Right lobe of liver (tissue), 4 donors: ENCODE measurements at regions not wholly inside any gene's neighbourhood (a gene's known extent, or its start where the extent isn't known, plus 50 kb on each side); places are given as distances from the start of the nearest gene placed in this dataset.

ENCODE experiments used
- POLR2A ChIP-seq: fragments of 450-650 bp; IDR thresholded peaks from one replicate; pipeline ENCODE4 v1.6.1; 2017; ENCODE audit warnings: antibody characterized with exemption, mild to moderate bottlenecking
- TF ChIP-seq, protein P1 (sequence below), 4 donors: fragments of 200-600 bp in 3 of 4; fragments of 450-650 bp in 1 of 4; IDR thresholded peaks; one replicate each; pipeline versions ENCODE4 v1.5.1 to v1.8.0; 2016 to 2022; ENCODE audit warnings: antibody characterized with exemption in 4 of 4, mild to moderate bottlenecking in 2 of 4
- donor health status: DM: no; HTN: no; CAD: no.
- donor health status: DM: no; HTN: no; CAD: no.
- donor health status: DM: no; HTN: yes; CAD: no.

DNA sequence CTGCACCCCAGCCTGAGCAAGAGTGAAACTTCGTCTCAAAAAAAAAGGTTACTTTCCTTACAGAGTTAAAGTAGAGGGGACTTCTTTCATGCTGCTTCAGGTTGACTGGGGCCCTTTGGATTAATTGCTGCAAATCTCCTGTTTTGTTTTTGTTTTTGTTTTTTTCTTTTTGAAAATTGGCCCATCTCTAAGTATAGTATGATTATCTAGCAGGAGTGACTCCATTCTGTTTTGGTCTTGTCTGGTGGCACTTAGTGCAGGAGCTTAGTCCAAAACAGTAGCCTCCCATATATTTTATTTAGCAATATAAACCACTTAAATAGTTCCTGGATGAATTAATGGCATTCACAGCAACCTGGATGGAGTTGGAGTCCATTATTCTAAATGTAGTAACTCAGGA is 113.0 kb downstream of the RPL22L1 start:
- TF ChIP-seq, protein P1, sequence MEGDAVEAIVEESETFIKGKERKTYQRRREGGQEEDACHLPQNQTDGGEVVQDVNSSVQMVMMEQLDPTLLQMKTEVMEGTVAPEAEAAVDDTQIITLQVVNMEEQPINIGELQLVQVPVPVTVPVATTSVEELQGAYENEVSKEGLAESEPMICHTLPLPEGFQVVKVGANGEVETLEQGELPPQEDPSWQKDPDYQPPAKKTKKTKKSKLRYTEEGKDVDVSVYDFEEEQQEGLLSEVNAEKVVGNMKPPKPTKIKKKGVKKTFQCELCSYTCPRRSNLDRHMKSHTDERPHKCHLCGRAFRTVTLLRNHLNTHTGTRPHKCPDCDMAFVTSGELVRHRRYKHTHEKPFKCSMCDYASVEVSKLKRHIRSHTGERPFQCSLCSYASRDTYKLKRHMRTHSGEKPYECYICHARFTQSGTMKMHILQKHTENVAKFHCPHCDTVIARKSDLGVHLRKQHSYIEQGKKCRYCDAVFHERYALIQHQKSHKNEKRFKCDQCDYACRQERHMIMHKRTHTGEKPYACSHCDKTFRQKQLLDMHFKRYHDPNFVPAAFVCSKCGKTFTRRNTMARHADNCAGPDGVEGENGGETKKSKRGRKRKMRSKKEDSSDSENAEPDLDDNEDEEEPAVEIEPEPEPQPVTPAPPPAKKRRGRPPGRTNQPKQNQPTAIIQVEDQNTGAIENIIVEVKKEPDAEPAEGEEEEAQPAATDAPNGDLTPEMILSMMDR (IDR thresholded peaks at IDR 0.05), result no peak
- no peak for TF ChIP-seq POLR2A
